ACHN (cell line): ENCODE measurements at regions not wholly inside any gene's neighbourhood (a gene's known extent, or its start where the extent isn't known, plus 50 kb on each side); places are given as distances from the start of the nearest gene placed in this dataset.

Experiments used
- DNase-seq: peaks from one replicate; pipeline ENCODE4 v3.0.0-alpha.2; 2015
- in situ Hi-C: cut with HindIII; loops from 2 replicates; pipeline ENCODE4 v1.10.0; 2017; ENCODE audit warnings: low sequenced_read_pairs, low pct_ligation_motif_present, low pct_unique_long_range_greater_than_20kb

- no peak for DNase-seq
- in situ Hi-C loops: no loop called here
Observed at GRCh38 chr3:181847276-181847675, 135.6 kb downstream of the SOX2 start.

GRCh38 chr3:181851063-181851462, 139.3 kb downstream of the SOX2 start:
- DNase-seq: no peak
- in situ Hi-C loops: no loop called here

GRCh38 chr3:181855825-181856224, 144.1 kb downstream of the SOX2 start:
- DNase-seq: no peak
- in situ Hi-C loops: no loop called here

GRCh38 chr3:181859518-181859917, 147.8 kb downstream of the SOX2 start:
- no peak for DNase-seq
- in situ Hi-C loops: no loop called here

- DNase-seq: no peak
- in situ Hi-C loops: no loop called here
Observed at GRCh38 chr3:181860235-181860634, 148.5 kb downstream of the SOX2 start.

- in situ Hi-C loops: no loop called here
- no peak for DNase-seq
Observed at GRCh38 chr3:181862502-181862901, 150.8 kb downstream of the SOX2 start.

GRCh38 chr3:181868576-181869082, 156.9 kb downstream of the SOX2 start:
- in situ Hi-C loops: no loop called here
- no peak for DNase-seq

- in situ Hi-C loops: no loop called here
- DNase-seq: no peak
Observed at GRCh38 chr3:181872887-181873286, 161.2 kb downstream of the SOX2 start.

GRCh38 chr3:181879926-181880325, 168.2 kb downstream of the SOX2 start:
- no peak for DNase-seq
- in situ Hi-C loops: no loop called here

- in situ Hi-C loops: no loop called here
- DNase-seq: no peak
Observed at GRCh38 chr3:181880331-181880730, 168.6 kb downstream of the SOX2 start.

GRCh38 chr3:181881749-181882148, 170.0 kb downstream of the SOX2 start:
- in situ Hi-C loops: no loop called here
- DNase-seq: no peak

- DNase-seq: no peak
- in situ Hi-C loops: no loop called here
Observed at GRCh38 chr3:181885868-181886630, 174.3 kb downstream of the SOX2 start.

GRCh38 chr3:181886676-181887075, 175.0 kb downstream of the SOX2 start:
- in situ Hi-C loops: no loop called here
- no peak for DNase-seq

- in situ Hi-C loops: no loop called here
- DNase-seq: no peak
Observed at GRCh38 chr3:181887685-181888084, 176.0 kb downstream of the SOX2 start.

GRCh38 chr3:181888234-181888633, 176.5 kb downstream of the SOX2 start:
- in situ Hi-C loops: no loop called here
- DNase-seq: no peak

- no peak for DNase-seq
Observed at GRCh38 chr3:181892848-181893247, 181.1 kb downstream of the SOX2 start.

GRCh38 chr3:181896605-181897004, 184.9 kb downstream of the SOX2 start:
- in situ Hi-C loops: no loop called here
- DNase-seq: no peak

More at GRCh38 chr3:181892848-181893247, 181.1 kb downstream of the SOX2 start:
- in situ Hi-C loops: no loop called here

GRCh38 chr3:181899702-181900101, 188.0 kb downstream of the SOX2 start:
- no peak for DNase-seq
- in situ Hi-C loops: no loop called here

GRCh38 chr3:181901626-181902025, 189.9 kb downstream of the SOX2 start:
- no peak for DNase-seq
- in situ Hi-C loops: no loop called here

- DNase-seq: no peak
- in situ Hi-C loops: no loop called here
Observed at GRCh38 chr3:181906338-181906737, 194.6 kb downstream of the SOX2 start.
